ES-I3 (cell line): ENCODE measurements at regions not wholly inside any gene's neighbourhood (a gene's known extent, or its start where the extent isn't known, plus 50 kb on each side); places are given as distances from the start of the nearest gene placed in this dataset.

Experiments used
- H3K36me3 ChIP-seq: 2 replicates; pipeline ENCODE4 v1.6.1; 2013; ENCODE audit warnings: mild to moderate bottlenecking, low read length, control low read depth, moderate library complexity; ENCODE audit not compliant: insufficient read depth
- H3K4me1 ChIP-seq: 2 replicates; pipeline ENCODE4 v1.6.1; 2013; ENCODE audit warnings: mild to moderate bottlenecking, control low read depth, low read length; ENCODE audit not compliant: insufficient read depth
- H3K9ac ChIP-seq: 2 replicates; pipeline ENCODE4 v1.6.1; 2013; ENCODE audit warnings: low read depth, mild to moderate bottlenecking, low read length, moderate library complexity
- H3K9me3 ChIP-seq: 2 replicates; pipeline ENCODE4 v1.6.1; 2013; ENCODE audit warnings: mild to moderate bottlenecking, low read length, moderate library complexity; ENCODE audit not compliant: control insufficient read depth, insufficient read depth

DNA sequence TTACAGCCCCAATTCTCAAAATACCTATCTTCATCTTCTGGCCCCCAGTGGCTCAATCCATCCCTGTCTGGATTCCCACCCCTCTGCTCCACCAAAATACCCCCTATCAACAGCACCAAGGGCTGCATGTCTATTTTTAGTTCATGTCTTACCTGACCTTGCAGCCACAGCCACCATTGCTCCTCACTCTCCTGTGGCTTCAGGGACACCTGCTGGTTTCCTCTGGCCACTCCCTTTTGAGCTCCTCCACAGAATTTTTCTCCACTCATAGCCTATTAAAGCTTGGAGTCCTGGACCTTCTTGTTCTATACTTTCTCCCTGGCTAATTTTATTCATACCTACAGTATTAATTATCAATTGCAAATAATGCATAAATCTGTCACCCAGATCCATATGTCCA, 125.3 kb upstream of the NGF start:
- Histone ChIP-seq H3K4me1 (no peaks in the 10 kb centered on the region), H3K9ac (no peak overlapping the region), H3K9me3 (no peaks in the 10 kb centered on the region), H3K36me3 (no peaks in the 10 kb centered on the region)

DNA sequence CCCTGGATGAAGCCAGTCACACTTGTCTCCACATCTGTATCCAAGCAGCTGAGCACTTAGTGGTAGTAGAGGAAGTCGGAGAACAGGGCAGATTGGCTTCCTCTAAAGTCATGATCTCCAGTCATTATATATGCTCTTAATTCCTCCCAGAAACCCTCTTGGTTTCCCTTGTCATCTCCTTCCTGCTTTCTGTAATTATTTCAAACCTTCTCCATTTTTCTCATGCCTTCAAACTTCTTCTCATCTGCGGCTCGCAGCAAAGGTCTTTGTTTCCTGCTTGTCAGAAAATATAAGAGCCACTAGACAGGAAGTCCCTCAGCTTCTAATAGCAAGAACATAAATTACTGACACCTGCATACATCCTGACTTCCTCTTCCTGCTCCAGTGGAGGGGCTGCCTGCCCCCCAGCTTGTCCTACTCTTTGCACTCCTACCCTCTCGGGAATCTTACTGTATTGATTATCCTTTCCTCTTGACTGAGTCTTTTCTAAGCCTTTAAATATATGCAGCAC, 124.6 kb upstream of the NGF start:
- no peak overlapping the region for H3K9ac ChIP-seq
- H3K36me3 ChIP-seq, result no peaks in the 10 kb centered on the region
- H3K9me3 ChIP-seq, result no peaks in the 10 kb centered on the region
- no peaks in the 10 kb centered on the region for H3K4me1 ChIP-seq

DNA sequence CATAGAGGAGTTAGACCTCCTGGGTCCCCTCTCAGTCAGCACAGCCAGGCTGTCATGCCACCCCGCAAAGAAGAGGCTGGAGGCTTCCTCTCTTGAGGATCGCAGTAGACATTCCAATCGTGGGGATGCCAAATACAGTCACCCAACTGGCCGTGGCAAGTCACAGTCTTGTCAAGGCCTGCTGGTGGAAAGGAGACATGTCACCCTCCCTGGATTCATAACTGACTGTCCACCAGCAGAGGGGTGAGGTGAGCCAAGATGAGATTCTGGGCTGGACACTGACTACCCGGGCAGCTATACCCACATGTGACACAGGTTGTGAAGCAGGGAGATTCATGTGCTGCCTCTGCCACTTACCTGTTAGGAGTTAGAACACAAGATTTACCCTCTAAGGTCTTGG, 123.5 kb upstream of the NGF start:
- no peak overlapping the region for H3K9ac ChIP-seq
- H3K4me1 ChIP-seq, result no peaks in the 10 kb centered on the region
- no peaks in the 10 kb centered on the region for H3K9me3 ChIP-seq

DNA sequence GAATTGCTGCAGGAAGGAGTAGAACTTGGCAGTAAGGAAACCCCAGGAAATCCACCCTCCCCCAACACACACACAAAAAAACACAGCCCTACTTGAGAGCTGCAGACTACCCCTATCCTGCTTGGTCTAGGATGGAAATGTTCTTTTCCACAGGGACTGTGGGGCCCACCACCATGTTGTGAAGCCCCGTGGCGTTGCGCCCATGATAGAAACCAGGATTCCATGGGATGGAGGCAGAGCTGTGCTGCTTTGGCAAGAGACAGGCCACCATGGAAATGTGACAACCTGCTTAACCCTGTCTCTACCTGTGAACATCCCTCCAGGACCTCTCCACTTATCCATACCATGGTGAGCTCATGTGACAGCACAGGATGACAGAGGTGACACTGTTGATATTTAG, 121.1 kb upstream of the NGF start:
- Histone ChIP-seq H3K36me3 (no peaks in the 10 kb centered on the region), H3K9ac (no peak overlapping the region), H3K9me3 (no peaks in the 10 kb centered on the region), H3K4me1 (no peaks in the 10 kb centered on the region)

More for the DNA sequence above, 123.5 kb upstream of the NGF start:
- no peaks in the 10 kb centered on the region for H3K36me3 ChIP-seq

DNA sequence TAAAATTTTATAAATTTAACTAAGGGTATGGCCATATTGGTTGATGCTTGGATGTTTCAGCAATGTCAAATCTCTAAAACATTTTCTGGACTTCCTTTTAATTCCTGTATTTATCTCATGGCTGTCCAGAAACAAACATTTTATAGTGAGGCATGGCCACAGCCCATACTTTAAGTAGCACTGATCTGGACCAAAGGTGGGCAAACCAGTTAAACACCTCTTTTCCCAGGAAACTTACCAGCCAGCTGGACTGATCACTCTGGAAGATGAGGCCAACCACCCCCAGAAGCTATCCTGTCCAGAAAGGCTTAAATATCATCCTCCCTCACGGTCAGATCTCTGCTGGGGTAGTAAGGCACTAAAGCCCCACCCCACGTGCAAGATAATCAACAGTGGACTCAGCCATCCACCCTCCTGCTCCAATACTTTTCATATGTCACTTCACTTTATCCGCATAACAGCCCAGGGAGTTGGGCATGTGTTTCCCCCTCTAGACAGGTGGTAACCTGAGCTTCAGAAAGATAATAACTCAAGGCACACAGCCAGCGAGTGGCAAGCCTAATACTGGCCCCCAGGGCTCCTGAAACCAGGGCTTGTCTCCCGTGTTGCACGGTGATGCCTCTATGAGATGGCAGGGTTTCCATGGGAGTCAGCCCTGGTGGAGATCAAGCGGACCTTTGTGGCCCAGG, 120.5 kb upstream of the NGF start:
- H3K36me3 ChIP-seq, result no peaks in the 10 kb centered on the region

DNA sequence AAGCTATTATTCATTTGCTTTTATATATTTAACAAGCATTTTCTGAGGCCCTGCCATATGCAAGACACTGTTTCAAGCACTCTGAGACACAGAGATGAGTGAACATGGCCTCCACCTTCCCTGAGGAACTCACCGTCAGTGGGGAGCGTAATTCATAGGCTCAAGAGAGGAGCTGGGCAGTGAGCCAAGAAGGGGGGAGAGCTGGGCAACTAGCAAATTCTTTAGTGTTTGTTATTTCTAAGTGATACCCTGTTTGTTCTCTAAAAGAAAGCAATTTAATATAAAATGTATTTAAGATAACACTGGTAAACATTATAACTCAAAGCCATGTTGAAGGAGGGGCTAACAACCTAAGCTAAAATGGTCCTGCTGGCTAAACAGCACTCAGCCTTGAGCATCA, 119.2 kb upstream of the NGF start:
- H3K4me1 ChIP-seq, result no peaks in the 10 kb centered on the region
- no peaks in the 10 kb centered on the region for H3K9me3 ChIP-seq
- no peak overlapping the region for H3K9ac ChIP-seq
- H3K36me3 ChIP-seq, result no peaks in the 10 kb centered on the region

More for the DNA sequence above, 120.5 kb upstream of the NGF start:
- H3K4me1 ChIP-seq, result no peaks in the 10 kb centered on the region
- no peaks in the 10 kb centered on the region for H3K9me3 ChIP-seq
- H3K9ac ChIP-seq, result no peak overlapping the region

DNA sequence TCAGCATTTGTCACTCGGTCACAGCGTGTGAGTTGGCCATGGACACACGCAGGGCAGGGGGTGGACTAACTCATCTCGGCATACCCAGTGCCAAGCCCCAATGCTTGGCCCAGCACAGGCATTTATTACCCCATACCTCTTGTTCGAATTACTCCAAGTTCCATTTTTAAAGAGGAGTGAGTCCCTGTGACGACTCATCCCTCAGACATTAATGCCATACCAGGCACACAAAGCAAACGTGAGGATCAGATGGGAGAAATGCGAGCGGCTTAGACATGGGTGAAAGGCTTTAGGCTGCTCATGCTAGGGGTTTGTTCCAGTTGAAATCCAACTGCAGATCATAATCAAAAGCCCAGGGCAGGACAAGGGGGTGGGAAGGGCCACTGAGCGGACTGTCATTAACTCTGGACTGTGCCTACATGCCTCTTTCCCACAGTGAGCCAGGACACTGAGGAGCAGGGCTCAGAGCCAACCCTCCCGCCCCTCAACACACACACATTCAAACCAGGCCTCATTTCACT, 118.5 kb upstream of the NGF start:
- H3K4me1 ChIP-seq, result no peaks in the 10 kb centered on the region
- no peak overlapping the region for H3K9ac ChIP-seq
- no peaks in the 10 kb centered on the region for H3K36me3 ChIP-seq
- H3K9me3 ChIP-seq, result no peaks in the 10 kb centered on the region

DNA sequence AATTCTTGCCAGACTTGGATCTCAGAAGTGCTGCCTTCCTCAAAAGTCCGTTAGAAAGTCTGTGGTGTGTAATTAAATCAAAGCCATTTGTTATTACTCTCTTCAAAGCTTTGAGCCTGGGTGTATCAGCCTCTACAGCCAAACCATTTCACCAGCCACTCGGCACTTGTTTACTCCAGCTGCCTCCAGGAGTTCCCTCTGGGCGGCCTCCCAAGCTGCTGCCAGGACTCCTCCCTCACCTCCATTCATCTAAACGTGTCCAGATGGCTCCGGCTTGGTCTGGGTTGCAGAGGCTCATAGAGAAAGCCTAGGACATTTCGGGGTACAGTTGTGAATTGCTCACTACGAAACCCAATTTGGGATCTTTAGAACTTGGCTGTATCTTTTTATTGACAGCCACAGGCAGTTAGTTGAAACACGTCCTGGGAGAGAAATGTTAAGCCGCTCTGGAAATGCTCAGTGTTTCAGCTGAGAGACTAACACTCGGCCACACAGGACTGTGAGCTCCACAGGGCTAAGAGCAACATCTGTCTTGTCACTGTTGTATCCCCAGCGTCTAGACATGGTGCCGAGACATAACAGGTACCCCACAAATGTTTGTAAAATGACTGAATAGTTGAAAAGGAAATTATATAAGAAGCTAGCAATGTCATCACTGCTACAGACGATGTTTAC, 116.9 kb upstream of the NGF start:
- Histone ChIP-seq H3K9me3 (no peaks in the 10 kb centered on the region), H3K36me3 (no peaks in the 10 kb centered on the region), H3K4me1 (no peaks in the 10 kb centered on the region), H3K9ac (no peak overlapping the region)

DNA sequence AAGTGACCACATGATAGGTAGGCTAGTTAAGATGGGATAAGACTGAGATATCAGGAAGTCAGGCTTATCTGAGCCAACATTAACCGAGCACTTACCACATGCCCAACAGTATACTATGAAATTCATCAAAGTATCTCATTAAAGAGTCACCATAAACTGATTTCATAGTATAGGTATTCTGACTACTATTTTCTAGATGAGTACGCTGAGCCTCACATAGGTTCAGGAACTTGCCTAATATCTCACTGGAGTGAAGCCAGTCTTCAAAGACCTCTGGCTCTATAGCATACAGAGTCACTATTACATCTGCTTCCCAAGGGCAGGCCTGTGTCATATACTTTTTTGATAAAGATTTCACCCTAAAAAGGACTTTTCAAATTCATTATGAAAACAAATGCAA, 115.6 kb upstream of the NGF start:
- Histone ChIP-seq H3K36me3 (no peaks in the 10 kb centered on the region), H3K4me1 (no peaks in the 10 kb centered on the region), H3K9me3 (no peaks in the 10 kb centered on the region), H3K9ac (no peak overlapping the region)

DNA sequence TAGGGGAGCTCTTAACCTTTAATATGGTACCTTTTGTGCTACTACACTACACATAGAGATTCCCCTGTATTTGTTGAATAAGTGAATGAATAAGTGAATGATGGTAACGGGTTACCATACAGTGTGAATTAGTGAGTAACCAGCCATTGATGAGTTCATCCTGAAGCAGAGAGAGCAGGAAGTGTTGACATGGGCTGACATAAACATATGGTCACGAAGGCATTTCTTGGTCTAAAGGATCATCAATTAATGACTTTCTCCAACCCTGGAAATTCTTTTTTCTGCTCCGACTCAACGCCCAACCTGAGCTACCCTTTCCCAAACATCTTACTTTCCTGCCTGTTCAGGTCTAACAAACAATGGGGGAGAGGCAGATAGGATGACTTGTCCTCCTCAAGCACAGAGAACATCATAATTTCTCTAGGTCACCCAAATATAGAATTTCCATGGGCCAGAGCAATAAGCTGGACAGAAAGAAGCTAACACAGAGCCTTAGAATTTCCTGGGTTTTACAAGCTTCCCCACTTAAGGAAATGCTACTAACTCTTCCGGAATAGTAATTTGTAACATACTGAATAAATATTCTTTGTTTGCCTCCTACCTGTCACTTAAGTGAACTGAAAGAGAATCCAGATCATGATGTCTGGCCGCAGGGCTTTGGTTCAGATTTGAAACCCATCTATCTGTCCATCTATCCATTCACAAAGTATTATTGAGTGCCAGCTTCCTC, 114.7 kb upstream of the NGF start:
- Histone ChIP-seq H3K36me3 (no peaks in the 10 kb centered on the region), H3K4me1 (no peaks in the 10 kb centered on the region), H3K9ac (no peak overlapping the region), H3K9me3 (no peaks in the 10 kb centered on the region)

DNA sequence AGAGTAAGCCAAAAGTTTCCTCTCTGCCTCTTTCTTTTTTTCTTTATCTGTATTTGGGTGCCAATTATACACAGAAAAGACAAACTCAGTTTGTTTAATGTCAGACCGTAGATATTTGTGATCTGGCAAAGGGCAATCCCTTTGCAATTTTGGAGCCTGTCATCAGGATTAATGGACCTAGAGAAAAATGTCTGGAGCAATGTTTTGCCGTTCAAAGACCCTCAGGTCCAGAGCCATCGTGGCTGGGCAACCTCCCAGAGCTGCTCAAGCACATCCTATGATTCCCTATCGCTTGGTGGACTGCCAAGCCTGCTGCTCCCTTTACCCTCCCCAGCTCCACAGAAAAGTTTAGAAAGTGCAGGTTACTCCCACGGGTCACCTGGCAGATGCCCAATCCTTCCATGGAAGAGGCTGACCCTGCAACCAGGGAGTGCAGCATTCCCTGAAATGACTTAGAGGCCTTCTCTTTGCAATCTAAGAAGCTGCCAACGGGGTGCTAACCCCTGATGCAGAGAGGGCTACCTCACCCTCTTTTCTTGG, 112.5 kb upstream of the NGF start:
- Histone ChIP-seq H3K36me3 (no peaks in the 10 kb centered on the region), H3K4me1 (no peaks in the 10 kb centered on the region), H3K9me3 (no peaks in the 10 kb centered on the region), H3K9ac (no peak overlapping the region)

DNA sequence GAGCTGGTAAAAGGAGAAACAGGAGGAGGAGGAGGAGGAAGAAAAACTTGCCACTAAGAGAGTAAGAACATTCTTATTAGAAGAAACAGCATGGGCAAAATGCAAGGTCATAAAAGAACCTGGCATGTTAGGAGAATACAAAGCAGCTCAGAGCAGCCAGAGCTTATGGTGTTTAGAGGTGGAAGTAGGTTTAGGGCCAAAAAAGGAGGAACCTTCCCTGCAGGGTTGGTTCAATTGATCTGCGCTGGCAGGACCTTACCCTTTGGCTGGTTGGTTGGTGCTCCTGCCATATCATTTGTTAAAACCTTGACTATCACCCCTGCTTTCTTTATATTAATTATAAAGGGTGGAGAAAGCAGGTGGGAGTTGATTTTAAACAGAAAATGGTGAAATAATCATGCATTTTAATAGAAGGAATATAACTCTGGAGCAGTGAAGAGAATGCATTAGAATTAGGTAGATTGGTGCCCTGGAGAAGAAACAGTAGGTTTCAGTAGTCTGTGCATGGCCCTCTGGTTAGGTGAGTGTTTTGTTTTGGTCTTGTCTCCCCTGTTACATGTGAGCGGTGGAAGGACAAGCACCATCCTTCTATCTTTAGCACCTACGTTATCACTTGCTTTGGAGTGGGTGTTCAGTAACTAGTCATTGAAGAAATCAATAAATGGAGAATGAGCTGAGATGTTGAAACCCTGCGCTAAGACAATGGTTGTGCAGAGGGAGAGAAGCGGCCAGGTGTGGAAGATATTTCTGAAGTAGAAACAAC, 110.4 kb upstream of the NGF start:
- H3K9ac ChIP-seq, result no peak overlapping the region
- H3K4me1 ChIP-seq, result no peaks in the 10 kb centered on the region
- H3K36me3 ChIP-seq, result no peaks in the 10 kb centered on the region
- no peaks in the 10 kb centered on the region for H3K9me3 ChIP-seq

DNA sequence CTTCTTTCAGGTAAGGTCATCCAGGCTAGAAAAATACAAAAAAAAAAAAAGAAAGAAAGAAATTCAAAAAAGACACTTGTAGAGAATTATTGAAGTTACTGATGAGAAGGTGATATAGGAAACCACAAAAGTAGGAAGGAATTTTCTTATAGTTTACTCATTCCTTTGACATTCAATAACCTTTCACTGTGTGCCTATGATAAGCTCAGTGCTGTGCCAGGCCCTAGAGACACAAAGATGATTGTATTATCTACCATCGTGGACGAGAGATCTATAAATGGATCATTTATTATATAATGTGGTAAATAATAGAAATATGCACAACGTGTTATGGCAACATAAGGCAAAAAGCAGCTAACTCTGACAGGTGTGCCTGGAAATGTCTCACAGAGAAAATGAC, 109.6 kb upstream of the NGF start:
- H3K9me3 ChIP-seq, result no peaks in the 10 kb centered on the region
- no peaks in the 10 kb centered on the region for H3K36me3 ChIP-seq
- no peaks in the 10 kb centered on the region for H3K4me1 ChIP-seq
- H3K9ac ChIP-seq, result no peak overlapping the region

DNA sequence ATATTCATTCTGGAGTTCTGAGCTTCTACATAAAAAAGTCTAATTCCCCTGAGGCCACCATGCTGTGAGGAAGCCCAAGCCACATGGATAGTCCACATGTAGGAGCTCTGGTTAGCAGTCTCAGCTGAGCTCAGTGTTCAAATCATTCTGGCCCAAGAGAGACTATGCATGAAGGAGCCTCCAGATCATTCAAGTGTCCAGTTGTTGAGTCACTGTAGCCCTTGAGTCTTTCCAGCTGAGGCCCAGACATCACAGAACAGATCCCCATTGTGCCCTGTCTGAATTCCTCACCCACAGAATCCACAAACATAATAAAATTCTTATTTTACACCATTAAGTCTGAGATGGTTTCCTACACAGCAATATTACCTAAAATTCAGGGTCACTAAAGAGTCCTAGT, 107.0 kb upstream of the NGF start:
- Histone ChIP-seq H3K4me1 (no peaks in the 10 kb centered on the region), H3K9ac (no peak overlapping the region), H3K36me3 (no peaks in the 10 kb centered on the region), H3K9me3 (no peaks in the 10 kb centered on the region)
